ENCODE measurements at regions not wholly inside any gene's neighbourhood (a gene's known extent, or its start where the extent isn't known, plus 50 kb on each side); places are given as distances from the start of the nearest gene placed in this dataset.

DNA sequence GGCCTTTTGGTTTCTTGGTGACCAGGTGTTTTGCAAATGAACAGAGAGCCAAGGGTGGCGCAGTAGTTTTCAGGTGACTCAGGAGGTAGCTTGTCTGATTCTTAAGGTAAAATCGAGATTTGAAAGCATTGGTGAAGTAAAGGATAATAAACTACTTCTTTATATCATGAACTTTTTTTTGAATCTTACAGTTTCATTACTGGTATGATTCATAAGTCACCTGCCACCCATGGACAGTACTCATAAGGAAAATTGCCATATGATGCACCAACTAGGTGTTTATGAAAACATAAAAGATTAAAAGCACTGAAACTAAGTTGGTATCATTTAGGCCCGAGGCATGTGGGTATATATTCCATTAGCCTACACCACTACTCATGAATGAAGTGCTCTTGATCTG, 84.1 kb upstream of the MGAT5 start:
- DNase-seq (no peak), ATAC-seq (no peak)
- Histone ChIP-seq H3K27ac (no peak overlapping the region), H3K36me3 (replicated peaks in 1 of 2; ENCODE audit: insufficient read depth in 1 of 2, low read depth in 2 of 2) (no peaks in the 10 kb centered on the region), H3K9me3 (no peaks in the 10 kb centered on the region), H3K27me3 (no peaks in the 10 kb centered on the region), H3K4me1 (peaks cover 22% of the 10 kb centered on the region), H3K4me3 (no peak overlapping the region)
- intact Hi-C loops (cut with DNase I) = no loop called here
- TF ChIP-seq, protein P1, sequence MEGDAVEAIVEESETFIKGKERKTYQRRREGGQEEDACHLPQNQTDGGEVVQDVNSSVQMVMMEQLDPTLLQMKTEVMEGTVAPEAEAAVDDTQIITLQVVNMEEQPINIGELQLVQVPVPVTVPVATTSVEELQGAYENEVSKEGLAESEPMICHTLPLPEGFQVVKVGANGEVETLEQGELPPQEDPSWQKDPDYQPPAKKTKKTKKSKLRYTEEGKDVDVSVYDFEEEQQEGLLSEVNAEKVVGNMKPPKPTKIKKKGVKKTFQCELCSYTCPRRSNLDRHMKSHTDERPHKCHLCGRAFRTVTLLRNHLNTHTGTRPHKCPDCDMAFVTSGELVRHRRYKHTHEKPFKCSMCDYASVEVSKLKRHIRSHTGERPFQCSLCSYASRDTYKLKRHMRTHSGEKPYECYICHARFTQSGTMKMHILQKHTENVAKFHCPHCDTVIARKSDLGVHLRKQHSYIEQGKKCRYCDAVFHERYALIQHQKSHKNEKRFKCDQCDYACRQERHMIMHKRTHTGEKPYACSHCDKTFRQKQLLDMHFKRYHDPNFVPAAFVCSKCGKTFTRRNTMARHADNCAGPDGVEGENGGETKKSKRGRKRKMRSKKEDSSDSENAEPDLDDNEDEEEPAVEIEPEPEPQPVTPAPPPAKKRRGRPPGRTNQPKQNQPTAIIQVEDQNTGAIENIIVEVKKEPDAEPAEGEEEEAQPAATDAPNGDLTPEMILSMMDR (IDR thresholded peaks at IDR 0.05) = no peak
- no peak for TF ChIP-seq POLR2A (IDR thresholded peaks at IDR 0.05)
- 74 to 78% methylated on average over 3 of the region's 3 CpGs for WGBS, 2 donors

- Histone ChIP-seq H3K4me3 (no peak overlapping the region), H3K27me3 (no peaks in the 10 kb centered on the region), H3K9me3 (no peaks in the 10 kb centered on the region), H3K36me3 (replicated peaks in 1 of 2; ENCODE audit: insufficient read depth in 1 of 2, low read depth in 2 of 2) (no peaks in the 10 kb centered on the region), H3K27ac (no peak overlapping the region), H3K4me1 (peaks cover 23% of the 10 kb centered on the region)
- intact Hi-C loops (cut with DNase I) = no loop called here
- ATAC-seq = no peak
- no peak for TF ChIP-seq POLR2A (IDR thresholded peaks at IDR 0.05)
- TF ChIP-seq, protein P1 (IDR thresholded peaks at IDR 0.05) = no peak
- no peak for DNase-seq
- WGBS, 2 donors = 53 to 63% methylated on average over 3 of the region's 3 CpGs
Observed at GRCh38 chr2:134170294-134170693, 83.6 kb upstream of the MGAT5 start.

DNA sequence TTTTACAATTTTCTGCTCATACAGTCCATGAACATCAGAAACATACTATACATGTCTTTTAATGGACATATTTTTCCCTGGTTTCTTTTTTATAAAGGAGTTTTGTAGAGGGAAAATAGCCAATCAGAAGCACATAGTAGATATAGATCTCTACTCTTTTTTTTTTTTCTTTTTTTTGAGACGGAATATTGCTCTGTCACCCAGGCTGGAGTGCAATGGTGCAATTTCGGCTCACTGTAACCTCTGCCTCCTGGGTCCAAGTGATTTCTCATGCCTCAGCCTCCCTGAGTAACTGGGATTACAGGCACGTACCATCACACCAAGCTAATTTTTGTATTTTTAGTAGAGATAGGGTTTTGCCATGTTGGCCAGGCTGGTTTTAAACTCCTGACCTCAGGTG, 83.2 kb upstream of the MGAT5 start:
- DNase-seq (no peak), ATAC-seq (no peak)
- 88 to 96% methylated on average over 3 of the region's 3 CpGs for WGBS, 2 donors

DNA sequence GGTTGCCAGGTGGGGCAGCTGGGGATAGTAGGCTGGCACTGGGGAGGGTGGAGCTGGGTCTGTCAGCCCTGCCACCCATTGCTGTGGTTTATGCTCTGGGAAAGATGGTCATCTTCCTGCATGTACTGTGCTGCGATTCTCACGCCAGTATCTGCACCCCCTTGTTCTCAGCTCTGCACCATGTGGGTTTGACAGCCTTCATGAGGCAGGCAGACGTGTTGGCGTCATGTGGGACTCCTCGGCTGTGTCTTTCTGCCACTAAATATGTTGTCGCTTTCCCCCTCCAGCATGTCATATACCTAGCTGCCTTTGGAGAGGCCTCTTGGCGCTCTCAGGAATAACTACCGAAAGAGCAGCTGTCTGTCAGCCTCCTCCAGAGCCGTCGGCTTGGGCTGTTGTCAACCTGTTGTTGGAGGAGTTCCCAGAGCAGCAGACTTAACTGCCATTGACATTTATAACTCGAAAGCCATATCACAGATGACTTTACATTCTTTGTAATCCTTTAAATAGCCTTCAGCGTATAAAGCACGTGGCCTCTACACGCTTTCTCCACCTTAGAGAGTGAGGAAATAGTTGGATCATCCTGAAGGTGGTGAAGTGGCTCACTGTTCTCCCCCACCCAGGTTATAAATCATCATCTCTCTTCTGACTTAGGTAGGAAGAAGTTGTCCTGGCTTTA, 80.4 kb upstream of the MGAT5 start:
- Histone ChIP-seq H3K27ac (peak overlapping the region in 3 of 4 donors; percentile 17 to 44 (median 32)), H3K9me3 (no peaks in the 10 kb centered on the region), H3K36me3 (replicated peaks in 1 of 2; ENCODE audit: insufficient read depth in 1 of 2, low read depth in 2 of 2) (no peaks in the 10 kb centered on the region), H3K4me1 (peaks cover 48% of the 10 kb centered on the region), H3K27me3 (no peaks in the 10 kb centered on the region), H3K4me3 (no peak overlapping the region)
- DNase-seq = peak in 3 of 4 donors; percentile 22 to 54 (median 47)
- WGBS, 2 donors = 24 to 39% methylated on average over 14 of the region's 14 CpGs
- ATAC-seq = peak; percentile 66
- intact Hi-C loops (cut with DNase I) = no loop called here
- no peak for TF ChIP-seq POLR2A (IDR thresholded peaks at IDR 0.05)
- TF ChIP-seq, protein P1 (IDR thresholded peaks at IDR 0.05) = no peak

More for the DNA sequence above, 83.2 kb upstream of the MGAT5 start:
- TF ChIP-seq, protein P1 (IDR thresholded peaks at IDR 0.05) = no peak
- no peak for TF ChIP-seq POLR2A (IDR thresholded peaks at IDR 0.05)
- H3K9me3 ChIP-seq = no peaks in the 10 kb centered on the region
- H3K4me3 ChIP-seq = no peak overlapping the region
- H3K36me3 ChIP-seq (replicated peaks in 1 of 2; ENCODE audit: insufficient read depth in 1 of 2, low read depth in 2 of 2) = no peaks in the 10 kb centered on the region
- peaks cover 26% of the 10 kb centered on the region for H3K4me1 ChIP-seq
- no peaks in the 10 kb centered on the region for H3K27me3 ChIP-seq
- intact Hi-C loops (cut with DNase I) = no loop called here
- no peak overlapping the region for H3K27ac ChIP-seq

- no peak for DNase-seq
- intact Hi-C loops (cut with DNase I) = no loop called here
- no peak overlapping the region for H3K27ac ChIP-seq
- no peak for ATAC-seq
- TF ChIP-seq, protein P1 (IDR thresholded peaks at IDR 0.05) = no peak
- no peak for TF ChIP-seq POLR2A (IDR thresholded peaks at IDR 0.05)
- WGBS, 2 donors = 96 to 97% methylated on average over 3 to 5 of the region's 5 CpGs
- no peaks in the 10 kb centered on the region for H3K36me3 ChIP-seq (replicated peaks in 1 of 2; ENCODE audit: insufficient read depth in 1 of 2, low read depth in 2 of 2)
- H3K27me3 ChIP-seq = no peaks in the 10 kb centered on the region
- H3K4me3 ChIP-seq = no peak overlapping the region
- H3K9me3 ChIP-seq = no peaks in the 10 kb centered on the region
- H3K4me1 ChIP-seq = peaks cover 54% of the 10 kb centered on the region
Observed at GRCh38 chr2:134174711-134175110, 79.2 kb upstream of the MGAT5 start.
